IgD-negative memory B cell (primary cell): ENCODE measurements at regions not wholly inside any gene's neighbourhood (a gene's known extent, or its start where the extent isn't known, plus 50 kb on each side); places are given as distances from the start of the nearest gene placed in this dataset.
"Not testable (repeated sequence)": the region's sequence is repeated elsewhere in the genome, so short reads cannot be mapped to it uniquely, and the experiment has no call there.

Experiments
- H3K27ac Mint-ChIP-seq, 3 donors: one replicate each; pipeline ENCODE4 v1.8.0; 2020 to 2022; ENCODE audit warnings: mild to moderate bottlenecking in 3 of 3, mixed read lengths in 3 of 3, moderate library complexity in 1 of 3
- H3K27me3 Mint-ChIP-seq: one replicate; pipeline ENCODE4 v1.8.0; 2021; ENCODE audit warnings: mixed read lengths
- H3K36me3 Mint-ChIP-seq: one replicate; pipeline ENCODE4 v1.8.0; 2020; ENCODE audit warnings: mild to moderate bottlenecking, mixed read lengths
- H3K4me1 Mint-ChIP-seq, 3 donors: one replicate each; pipeline ENCODE4 v1.8.0; 2020 to 2022; ENCODE audit warnings: mixed read lengths in 3 of 3, mild to moderate bottlenecking in 1 of 3
- H3K4me3 Mint-ChIP-seq, 4 donors: one replicate each; pipeline ENCODE4 v1.8.0; 2020 to 2022; ENCODE audit warnings: mild to moderate bottlenecking in 4 of 4, mixed read lengths in 4 of 4, moderate library complexity in 3 of 4
- H3K9me3 Mint-ChIP-seq, 3 donors: one replicate each; pipeline ENCODE4 v1.8.0; 2020 to 2021; ENCODE audit warnings: mixed read lengths in 3 of 3, mild to moderate bottlenecking in 1 of 3

DNA sequence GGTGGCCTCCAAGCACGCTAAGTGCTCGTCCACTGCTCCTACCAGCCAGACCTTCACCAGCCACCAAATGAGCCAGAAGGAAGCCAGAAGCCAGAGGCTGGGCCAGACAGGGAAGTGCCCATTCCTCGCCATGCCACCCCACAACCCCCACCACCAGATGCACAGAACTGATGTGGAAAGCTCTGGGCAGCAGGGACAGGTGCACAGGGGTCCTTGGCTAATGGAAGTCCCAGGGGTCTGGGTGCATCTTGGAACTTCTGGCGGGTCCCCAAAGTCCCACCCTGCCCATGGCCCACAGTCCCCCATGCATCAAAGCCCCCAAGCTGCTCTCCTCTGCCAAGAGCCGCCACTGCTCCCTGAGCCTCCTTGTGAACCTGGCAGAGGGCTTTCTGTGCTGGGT lies 173.1 kb upstream of the ID2 start:
- peaks cover 4 to 11% (median 6%) of the 10 kb centered on the region in 3 donors for H3K9me3 Mint-ChIP-seq
- peaks cover 23% of the 10 kb centered on the region for H3K27me3 Mint-ChIP-seq
- peaks cover 2% of the 10 kb centered on the region for H3K36me3 Mint-ChIP-seq
- no peak overlapping the region for H3K4me3 Mint-ChIP-seq
- peaks cover 0 to 3% (median 2%) of the 10 kb centered on the region in 3 donors for H3K4me1 Mint-ChIP-seq
- no peak overlapping the region for H3K27ac Mint-ChIP-seq

DNA sequence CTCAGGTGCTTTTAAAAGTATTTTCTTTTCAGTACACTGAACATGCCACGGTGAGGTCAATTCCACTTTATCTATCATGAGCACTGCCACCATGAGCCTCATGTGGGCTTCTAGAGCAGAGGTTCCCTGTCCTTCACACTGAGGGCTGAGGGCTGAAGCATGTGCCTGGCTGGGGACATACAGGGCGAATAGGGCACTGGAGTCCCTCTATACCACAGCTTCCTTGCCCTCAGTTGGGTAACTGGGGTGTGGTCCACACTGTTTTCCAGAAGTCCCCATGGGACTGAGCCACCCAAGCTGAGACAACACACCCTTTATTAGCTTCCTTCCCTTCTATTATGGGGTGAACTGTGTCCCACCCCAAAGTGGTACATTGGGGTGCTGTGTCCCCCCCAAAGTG lies 172.2 kb upstream of the ID2 start:
- no peak overlapping the region for H3K4me3 Mint-ChIP-seq
- H3K4me1 Mint-ChIP-seq, result peaks cover under 1 to 7% (median 7%) of the 10 kb centered on the region in 3 donors
- H3K36me3 Mint-ChIP-seq, result no peaks in the 10 kb centered on the region
- no peak overlapping the region for H3K27ac Mint-ChIP-seq
- peaks cover 4 to 14% (median 6%) of the 10 kb centered on the region in 3 donors for H3K9me3 Mint-ChIP-seq
- peaks cover 26% of the 10 kb centered on the region for H3K27me3 Mint-ChIP-seq

DNA sequence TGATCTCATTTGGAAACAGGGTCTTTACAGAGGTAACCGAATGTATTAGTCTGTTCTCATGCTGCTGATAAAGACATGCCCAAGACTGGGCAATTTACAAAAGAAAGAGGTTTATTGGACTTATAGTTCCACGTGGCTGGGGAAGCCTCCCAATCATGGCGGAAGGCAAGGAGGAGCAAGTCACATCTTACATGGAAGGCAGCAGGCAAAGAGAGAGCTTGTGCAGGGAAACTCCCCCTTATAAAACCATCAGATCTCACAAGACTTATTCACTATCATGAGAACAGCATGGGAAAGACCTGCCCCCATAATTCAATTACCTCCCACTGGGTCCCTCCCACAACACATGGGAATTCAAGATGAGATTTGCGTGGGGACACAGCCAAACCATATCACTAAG lies 171.8 kb upstream of the ID2 start:
- H3K27ac Mint-ChIP-seq, H3K36me3 Mint-ChIP-seq: not testable (repeated sequence)
- peaks cover 5 to 11% (median 10%) of the 10 kb centered on the region in 3 donors for H3K4me1 Mint-ChIP-seq
- H3K27me3 Mint-ChIP-seq, result peaks cover 26% of the 10 kb centered on the region
- peaks cover 4 to 16% (median 6%) of the 10 kb centered on the region in 3 donors for H3K9me3 Mint-ChIP-seq
- peak overlapping the region in 1 of 4 donors; percentile 33 for H3K4me3 Mint-ChIP-seq

DNA sequence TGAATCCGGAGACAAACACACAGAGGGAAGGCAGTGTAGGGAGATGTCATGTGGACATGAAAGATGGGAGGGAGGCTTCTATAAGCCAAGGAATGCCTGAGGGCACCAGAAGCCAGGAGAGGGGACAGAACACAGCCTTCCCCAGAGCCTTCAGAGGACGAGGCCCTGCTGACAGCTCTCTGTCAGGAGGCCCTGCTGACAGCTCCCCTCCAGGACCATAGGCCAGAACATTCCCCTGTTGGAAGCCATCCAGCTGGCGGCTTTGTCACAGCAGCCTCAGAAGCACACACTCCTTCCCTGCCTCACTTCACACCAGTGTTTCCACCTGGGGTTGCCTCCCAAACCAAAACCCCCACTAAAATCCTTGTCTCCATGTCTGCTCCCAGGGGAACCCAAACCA lies 171.3 kb upstream of the ID2 start:
- H3K4me3 Mint-ChIP-seq, result peak overlapping the region in 1 of 4 donors; percentile 33
- H3K36me3 Mint-ChIP-seq, result no peaks in the 10 kb centered on the region
- H3K9me3 Mint-ChIP-seq, result peaks cover 4 to 16% (median 6%) of the 10 kb centered on the region in 3 donors
- no peak overlapping the region for H3K27ac Mint-ChIP-seq
- H3K27me3 Mint-ChIP-seq, result peaks cover 26% of the 10 kb centered on the region
- peaks cover 10 to 15% (median 15%) of the 10 kb centered on the region in 3 donors for H3K4me1 Mint-ChIP-seq

DNA sequence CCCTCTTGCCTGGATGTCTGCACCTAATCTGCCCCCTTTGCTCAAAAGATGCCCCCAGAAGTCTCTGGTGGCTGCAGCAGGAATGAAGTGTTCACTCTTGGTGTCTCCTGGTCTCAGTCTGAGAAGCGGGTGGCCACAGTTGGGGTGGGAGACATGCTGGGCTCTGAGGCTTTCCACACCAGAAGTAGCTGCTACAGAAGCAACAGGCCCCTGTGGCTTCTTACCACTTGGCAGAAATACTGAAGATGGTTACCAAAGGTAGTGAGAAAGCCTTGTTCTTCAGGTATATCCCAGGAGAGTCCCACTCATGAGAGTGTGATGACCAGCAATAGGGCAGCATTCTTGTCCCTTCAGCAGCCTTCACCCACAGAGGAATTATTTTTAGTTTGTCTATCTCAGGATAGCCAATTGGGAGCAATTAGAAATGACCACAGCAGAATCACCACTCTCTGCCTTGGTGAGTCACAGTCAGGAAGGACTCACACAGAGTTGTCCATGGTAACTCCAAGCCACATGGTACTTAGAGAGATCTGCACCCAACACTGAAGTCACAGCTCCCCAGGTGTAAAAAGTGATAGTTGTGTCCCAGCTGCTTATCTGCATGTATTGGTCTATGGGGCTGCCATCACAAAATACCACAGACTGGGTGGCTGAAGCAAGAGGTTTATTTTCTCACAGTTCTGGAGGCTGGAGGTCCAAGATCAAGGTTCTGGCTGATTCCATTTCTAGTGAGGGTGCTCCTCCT lies 169.8 kb upstream of the ID2 start:
- no peak overlapping the region for H3K4me3 Mint-ChIP-seq
- peaks cover 4 to 16% (median 6%) of the 10 kb centered on the region in 3 donors for H3K9me3 Mint-ChIP-seq
- peaks cover 15 to 20% (median 17%) of the 10 kb centered on the region in 3 donors for H3K4me1 Mint-ChIP-seq
- H3K27ac Mint-ChIP-seq, result no peak overlapping the region
- peaks cover 26% of the 10 kb centered on the region for H3K27me3 Mint-ChIP-seq
- no peaks in the 10 kb centered on the region for H3K36me3 Mint-ChIP-seq

DNA sequence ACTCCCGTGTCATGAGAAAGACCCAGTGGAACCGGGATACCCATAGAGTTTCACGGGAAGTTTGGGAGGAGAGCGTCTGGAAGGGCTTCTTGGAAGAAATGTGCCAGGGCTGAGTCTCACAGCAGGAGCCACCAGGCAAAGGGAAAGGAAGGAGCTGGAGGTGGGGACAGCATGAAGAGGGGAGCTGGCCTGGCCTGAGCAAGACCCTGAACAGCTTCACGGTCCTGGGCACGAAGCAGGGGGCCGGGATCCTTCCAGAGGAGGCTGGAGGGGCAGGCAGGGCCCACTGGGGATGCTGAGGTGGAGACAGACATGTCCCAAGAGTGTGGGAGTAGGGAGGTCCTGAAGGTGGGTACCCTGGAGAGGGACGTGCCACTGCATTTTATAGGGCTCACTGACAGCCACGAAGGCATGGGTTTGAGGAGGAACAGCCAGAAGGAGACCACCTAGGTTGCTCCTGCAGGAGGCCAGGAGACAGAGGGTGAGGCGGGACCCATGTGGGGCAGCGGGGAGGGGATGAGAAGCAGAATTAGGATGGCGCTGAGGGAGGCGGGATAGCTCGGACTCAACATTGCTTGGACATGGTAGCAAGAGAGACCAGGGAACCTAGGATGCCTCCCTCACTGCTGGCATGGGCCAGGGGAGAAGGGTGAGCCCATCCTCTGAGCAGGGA lies 168.1 kb upstream of the ID2 start:
- H3K4me3 Mint-ChIP-seq, result peak overlapping the region in 1 of 4 donors; percentile 43
- H3K27ac Mint-ChIP-seq, result no peak overlapping the region
- H3K27me3 Mint-ChIP-seq, result peaks cover 23% of the 10 kb centered on the region
- peaks cover 4 to 16% (median 6%) of the 10 kb centered on the region in 3 donors for H3K9me3 Mint-ChIP-seq
- H3K4me1 Mint-ChIP-seq, result peaks cover 15 to 20% (median 17%) of the 10 kb centered on the region in 3 donors
- no peaks in the 10 kb centered on the region for H3K36me3 Mint-ChIP-seq

DNA sequence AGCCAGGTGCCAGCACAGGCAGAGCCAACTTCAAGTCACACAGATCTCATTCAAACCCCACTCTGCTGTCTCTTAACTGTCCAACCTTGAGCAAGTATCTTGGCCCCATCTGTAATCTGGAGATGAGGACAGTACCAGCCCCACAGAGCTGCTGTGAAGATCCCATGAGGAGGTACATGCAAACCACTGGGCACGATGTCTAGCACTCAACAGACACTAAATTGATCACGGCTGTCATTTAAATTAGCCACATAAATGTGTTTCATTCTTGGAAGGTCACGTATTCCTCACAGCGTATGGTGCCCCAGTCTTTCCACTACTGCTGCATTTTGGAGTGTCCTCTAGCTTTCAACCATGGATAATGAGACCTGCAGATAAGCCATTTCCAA lies 167.6 kb upstream of the ID2 start:
- peaks cover 4 to 16% (median 6%) of the 10 kb centered on the region in 3 donors for H3K9me3 Mint-ChIP-seq
- H3K4me3 Mint-ChIP-seq, result peak overlapping the region in 1 of 4 donors; percentile 77
- peak overlapping the region in 1 of 3 donors; percentile 9 for H3K27ac Mint-ChIP-seq
- H3K4me1 Mint-ChIP-seq, result peaks cover 15 to 20% (median 17%) of the 10 kb centered on the region in 3 donors
- no peaks in the 10 kb centered on the region for H3K36me3 Mint-ChIP-seq
- H3K27me3 Mint-ChIP-seq, result peaks cover 24% of the 10 kb centered on the region

DNA sequence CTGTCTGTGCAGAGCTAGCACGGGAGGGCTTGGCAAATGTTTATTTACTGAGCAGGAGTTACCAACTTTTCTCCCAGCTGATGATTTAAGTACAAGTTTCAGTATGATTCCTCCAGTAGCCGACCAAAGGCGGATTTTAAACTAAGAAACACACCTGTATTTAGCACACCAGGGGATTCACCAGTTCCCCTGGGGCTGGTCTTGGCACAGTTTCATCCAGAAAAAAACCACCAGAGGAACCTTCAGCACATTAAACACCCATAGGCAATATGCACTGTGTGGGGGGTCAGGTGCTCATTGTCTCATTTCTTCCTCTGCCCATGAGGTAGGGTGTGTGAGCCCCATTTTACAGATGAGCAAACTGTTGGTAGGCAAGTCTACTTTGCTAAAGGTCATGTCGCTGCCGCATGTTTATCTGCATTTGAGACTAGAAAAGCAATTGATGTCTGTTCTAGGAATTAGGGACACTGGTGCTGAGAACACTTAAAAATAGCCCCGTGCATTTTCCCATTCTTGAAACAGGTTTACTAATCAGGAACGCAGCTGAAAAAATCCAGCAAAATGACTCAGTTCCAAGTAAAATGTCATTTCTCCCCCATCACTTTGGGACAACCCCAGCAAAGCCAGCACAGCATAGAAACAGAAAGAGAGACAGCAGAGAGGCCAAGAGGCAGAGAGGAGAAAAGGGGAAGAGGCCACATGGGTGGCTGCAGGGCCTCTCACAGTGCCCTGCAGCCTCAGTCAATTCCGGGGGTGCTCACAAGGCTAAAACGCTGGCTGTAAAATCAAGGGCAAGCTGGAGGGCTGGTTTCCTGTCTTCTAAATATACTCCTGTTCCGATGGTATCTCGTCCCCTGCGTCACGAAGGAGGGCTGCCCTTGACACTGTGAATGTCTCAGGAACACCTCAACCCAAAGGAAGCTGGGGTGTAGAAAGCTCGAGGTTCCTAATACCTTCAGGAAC lies 166.8 kb upstream of the ID2 start:
- H3K27me3 Mint-ChIP-seq, result peaks cover 22% of the 10 kb centered on the region
- peaks cover 3 to 12% (median 4%) of the 10 kb centered on the region in 3 donors for H3K9me3 Mint-ChIP-seq
- H3K36me3 Mint-ChIP-seq, result no peaks in the 10 kb centered on the region
- H3K4me3 Mint-ChIP-seq, result peak overlapping the region; percentile 0 to 47 (median 16)
- H3K4me1 Mint-ChIP-seq, result peaks cover 15 to 20% (median 17%) of the 10 kb centered on the region in 3 donors
- peak overlapping the region in 2 of 3 donors; percentile 9 to 50 for H3K27ac Mint-ChIP-seq

DNA sequence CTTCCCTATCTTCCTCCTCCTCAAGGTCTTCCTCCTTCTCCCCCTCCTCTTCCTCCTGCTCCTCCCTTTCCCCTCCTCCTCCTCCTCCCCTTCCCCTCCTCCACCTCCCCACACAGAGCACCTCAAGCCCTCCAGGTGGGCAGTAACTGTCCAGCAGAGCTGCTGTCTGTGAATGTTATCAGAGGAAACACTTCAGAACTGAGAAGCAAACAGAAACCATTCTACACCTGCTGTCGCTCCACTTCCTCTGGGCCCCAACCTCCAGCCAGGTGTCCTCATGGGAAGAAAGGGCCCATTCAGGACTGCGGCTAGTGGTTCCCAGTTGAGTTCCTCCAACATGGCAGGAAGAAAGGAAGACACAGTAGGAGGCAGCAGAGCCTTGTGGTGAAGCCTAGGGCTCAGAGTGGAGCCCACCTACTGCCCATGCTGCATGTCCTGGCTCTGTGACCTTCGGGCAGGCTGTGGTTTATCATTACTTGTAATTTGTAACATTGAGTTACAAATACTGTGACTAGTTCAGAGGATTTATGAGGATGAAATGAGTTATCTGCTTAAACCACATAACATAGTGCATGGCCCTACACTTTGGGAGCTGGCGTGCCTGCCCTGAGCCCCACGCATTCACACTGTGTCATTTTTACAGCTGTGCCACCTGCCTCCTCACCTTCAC lies 165.9 kb upstream of the ID2 start:
- peak overlapping the region in 2 of 4 donors; percentile 28 to 29 for H3K4me3 Mint-ChIP-seq
- H3K4me1 Mint-ChIP-seq, result peaks cover 15 to 20% (median 17%) of the 10 kb centered on the region in 3 donors
- H3K27ac Mint-ChIP-seq, result no peak overlapping the region
- peaks cover 0 to 9% (median 4%) of the 10 kb centered on the region in 3 donors for H3K9me3 Mint-ChIP-seq
- peaks cover 19% of the 10 kb centered on the region for H3K27me3 Mint-ChIP-seq
- no peaks in the 10 kb centered on the region for H3K36me3 Mint-ChIP-seq

DNA sequence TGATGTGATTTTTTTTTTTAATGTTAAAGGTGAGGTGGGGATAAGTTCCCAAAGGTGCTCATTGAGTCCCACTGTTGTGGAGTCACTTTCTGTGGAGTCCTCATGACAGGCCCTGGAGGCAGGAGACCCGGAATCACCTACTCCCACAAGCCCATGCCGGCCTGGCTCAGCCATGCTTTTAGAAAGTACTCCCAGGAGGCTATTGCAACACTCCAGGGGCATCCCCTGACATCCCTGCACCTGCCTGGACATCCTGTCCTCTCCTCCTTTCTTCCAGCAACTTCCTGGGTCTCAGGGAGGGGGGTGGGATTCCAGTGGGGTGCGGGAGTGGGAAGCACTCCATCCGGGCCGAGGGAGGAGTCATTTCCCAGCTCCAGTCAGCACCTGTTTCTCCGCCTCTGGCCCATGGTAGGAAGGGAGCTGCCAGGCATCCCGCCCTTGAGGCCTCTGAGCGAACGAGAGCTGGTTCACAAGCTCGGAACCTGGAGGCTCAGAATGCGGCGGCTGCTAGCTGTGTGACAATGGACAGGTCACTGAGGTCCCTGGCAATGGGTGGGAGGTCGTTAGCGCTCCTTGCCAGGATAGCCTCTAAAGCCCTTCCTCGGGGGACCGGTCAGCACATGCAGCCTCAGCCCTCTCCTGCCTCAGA lies 163.9 kb upstream of the ID2 start:
- Mint-ChIP-seq H3K27me3 (peaks cover 19% of the 10 kb centered on the region), H3K9me3 (peaks cover 0 to 9% (median 4%) of the 10 kb centered on the region in 3 donors), H3K4me1 (peaks cover 24 to 29% (median 27%) of the 10 kb centered on the region in 3 donors), H3K27ac (no peak overlapping the region), H3K36me3 (no peaks in the 10 kb centered on the region), H3K4me3 (no peak overlapping the region)

DNA sequence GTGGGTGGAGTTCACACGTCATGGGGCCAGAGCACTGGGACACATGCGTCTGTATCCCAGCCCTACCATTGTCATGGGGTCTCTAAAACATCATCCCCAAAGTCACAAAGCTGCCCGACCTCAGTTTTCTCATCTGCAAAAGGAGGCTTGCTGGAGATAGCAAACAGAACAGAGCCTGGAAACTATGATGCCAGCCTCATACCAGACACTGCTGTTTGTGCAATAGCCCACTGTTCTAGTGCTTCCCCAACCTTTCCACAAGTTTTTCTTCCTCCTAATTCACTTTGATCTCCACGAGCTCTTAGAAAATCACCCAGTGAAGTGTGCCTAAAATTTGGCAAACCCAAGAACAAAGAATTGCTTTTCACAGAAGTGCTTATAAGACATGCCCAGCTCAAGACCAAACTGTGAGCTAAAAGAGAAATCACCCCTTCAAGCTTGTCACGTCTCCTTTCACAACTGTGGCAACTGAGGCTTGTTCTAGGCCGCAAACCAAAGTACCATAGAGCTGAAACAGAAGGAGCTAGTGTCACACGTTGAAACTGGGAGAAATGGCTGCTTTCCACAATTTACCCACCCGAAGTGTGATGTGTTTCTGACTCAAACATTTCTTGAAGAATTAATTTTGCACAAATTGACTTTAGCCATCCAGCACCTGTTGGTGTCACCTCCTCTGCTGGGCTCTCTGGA lies 162.7 kb upstream of the ID2 start:
- H3K36me3 Mint-ChIP-seq, result peaks cover under 1% of the 10 kb centered on the region
- H3K27me3 Mint-ChIP-seq, result peaks cover 14% of the 10 kb centered on the region
- H3K27ac Mint-ChIP-seq, result no peak overlapping the region
- H3K4me1 Mint-ChIP-seq, result peaks cover 30 to 34% (median 31%) of the 10 kb centered on the region in 3 donors
- H3K4me3 Mint-ChIP-seq, result no peak overlapping the region
- peaks cover 0 to 4% (median 0%) of the 10 kb centered on the region in 3 donors for H3K9me3 Mint-ChIP-seq

DNA sequence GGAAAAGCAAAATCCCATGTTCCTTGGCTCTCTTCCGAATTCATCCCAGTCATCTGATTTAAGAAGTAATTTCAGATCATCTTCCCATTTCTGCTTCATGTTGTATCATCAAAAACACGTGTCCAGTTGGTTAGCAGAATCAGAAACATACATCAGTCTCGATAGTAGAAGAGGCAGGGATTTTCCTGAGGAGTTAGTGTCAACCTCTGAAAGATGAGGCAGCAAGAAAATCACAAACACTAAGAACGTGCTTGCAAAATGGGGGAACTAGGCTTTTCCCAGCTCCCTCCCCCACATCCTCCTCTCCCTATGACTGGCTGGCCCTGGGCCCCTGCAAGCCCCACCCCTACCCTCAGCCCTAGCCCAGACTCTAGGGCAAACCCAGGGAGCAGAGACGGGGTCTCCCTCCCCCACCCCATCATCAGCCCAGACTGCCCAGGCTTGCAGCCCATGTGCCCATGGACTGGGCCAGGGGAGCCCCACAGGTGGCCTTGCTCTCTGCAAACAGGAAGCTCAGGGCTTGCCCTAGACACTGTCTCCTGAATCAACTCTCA lies 161.0 kb upstream of the ID2 start:
- no peak overlapping the region for H3K27ac Mint-ChIP-seq
- H3K4me1 Mint-ChIP-seq, result peaks cover 29 to 37% (median 30%) of the 10 kb centered on the region in 3 donors
- peaks cover 3% of the 10 kb centered on the region for H3K36me3 Mint-ChIP-seq
- H3K9me3 Mint-ChIP-seq, result no peaks in the 10 kb centered on the region
- peaks cover 15% of the 10 kb centered on the region for H3K27me3 Mint-ChIP-seq
- H3K4me3 Mint-ChIP-seq, result no peak overlapping the region

DNA sequence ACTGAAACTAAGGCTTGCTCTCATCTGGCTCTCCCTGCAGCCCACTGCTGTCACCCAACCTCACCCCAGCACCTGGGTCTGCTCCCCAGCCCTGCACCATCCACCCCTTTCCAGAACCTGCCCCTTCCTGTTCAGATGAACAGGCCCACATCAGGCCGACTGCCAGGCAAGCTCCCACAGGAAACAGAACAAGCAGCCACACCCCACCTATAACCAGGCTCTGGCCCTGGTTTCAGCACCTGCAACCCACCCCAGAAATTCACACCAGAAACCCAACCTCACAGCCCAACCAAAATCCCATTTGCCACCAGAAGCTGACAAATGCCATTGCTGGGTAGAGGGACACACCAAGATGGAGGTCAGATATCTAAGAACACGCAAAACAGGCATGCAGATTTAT lies 159.2 kb upstream of the ID2 start:
- H3K27me3 Mint-ChIP-seq, result peaks cover 18% of the 10 kb centered on the region
- H3K4me1 Mint-ChIP-seq, result peaks cover 31 to 40% (median 37%) of the 10 kb centered on the region in 3 donors
- peaks cover 3% of the 10 kb centered on the region for H3K36me3 Mint-ChIP-seq
- peak overlapping the region; percentile 21 to 80 (median 34) for H3K27ac Mint-ChIP-seq
- peak overlapping the region in 1 of 4 donors; percentile 11 for H3K4me3 Mint-ChIP-seq
- H3K9me3 Mint-ChIP-seq, result no peaks in the 10 kb centered on the region
